Amniotic epithelial cell (primary cell): ENCODE measurements at regions not wholly inside any gene's neighbourhood (a gene's known extent, or its start where the extent isn't known, plus 50 kb on each side); places are given as distances from the start of the nearest gene placed in this dataset.
A peak's percentile ranks its signal among the peaks of the same experiment; 100 is the strongest.

Source experiments
- DNase-seq: peaks from one replicate; pipeline ENCODE4 v3.0.0-alpha.2; 2010; ENCODE audit warnings: low read depth

GRCh38 chr2:176679061-176679669 is 409.9 kb downstream of the MTX2 start:
- DNase-seq: no peak

GRCh38 chr2:176680916-176681516 is 411.8 kb downstream of the MTX2 start:
- peak; percentile 52 for DNase-seq

GRCh38 chr2:176681584-176682115 is 412.4 kb downstream of the MTX2 start:
- no peak for DNase-seq

- DNase-seq: peak; percentile 76
These were observed 413.0 kb downstream of the MTX2 start for GRCh38 chr2:176682278-176682677.

GRCh38 chr2:176683618-176684111 is 414.4 kb downstream of the MTX2 start:
- DNase-seq: peak; percentile 28

- DNase-seq: peak; percentile 76
These were observed 416.7 kb downstream of the MTX2 start for GRCh38 chr2:176685908-176686307.

- DNase-seq: no peak
These were observed 417.1 kb downstream of the MTX2 start for GRCh38 chr2:176686328-176686727.

- no peak for DNase-seq
These were observed 418.1 kb downstream of the MTX2 start for GRCh38 chr2:176687342-176687741.

GRCh38 chr2:176687944-176688343 is 418.7 kb downstream of the MTX2 start:
- DNase-seq: no peak

GRCh38 chr2:176689711-176690110 is 420.5 kb downstream of the MTX2 start:
- DNase-seq: no peak

- DNase-seq: no peak
These were observed 422.2 kb downstream of the MTX2 start for GRCh38 chr2:176691471-176691870.

- DNase-seq: no peak
These were observed 423.3 kb downstream of the MTX2 start for GRCh38 chr2:176692533-176692932.

- no peak for DNase-seq
These were observed 429.9 kb downstream of the MTX2 start for GRCh38 chr2:176699098-176699497.

GRCh38 chr2:176699644-176700043 is 430.4 kb downstream of the MTX2 start:
- DNase-seq: no peak

- DNase-seq: no peak
These were observed 432.9 kb downstream of the MTX2 start for GRCh38 chr2:176702131-176702530.

- DNase-seq: no peak
These were observed 435.1 kb downstream of the MTX2 start for GRCh38 chr2:176704282-176704858.

GRCh38 chr2:176709149-176709951 is 440.1 kb downstream of the MTX2 start:
- no peak for DNase-seq

GRCh38 chr2:176709991-176710390 is 440.7 kb downstream of the MTX2 start:
- DNase-seq: no peak

- DNase-seq: no peak
These were observed 441.5 kb downstream of the MTX2 start for GRCh38 chr2:176710657-176711186.

- DNase-seq: no peak
These were observed 456.8 kb downstream of the MTX2 start for GRCh38 chr2:176725873-176726645.

- DNase-seq: no peak
These were observed 458.5 kb downstream of the MTX2 start for GRCh38 chr2:176727696-176728095.
